Ishikawa (cell line): ENCODE measurements at regions not wholly inside any gene's neighbourhood (a gene's known extent, or its start where the extent isn't known, plus 50 kb on each side); places are given as distances from the start of the nearest gene placed in this dataset.

ENCODE experiments used
- CEBPB ChIP-seq: IDR thresholded peaks from 2 replicates; pipeline ENCODE4 v1.6.1; 2012
- CREB1 ChIP-seq: IDR thresholded peaks from 2 replicates; pipeline ENCODE4 v1.6.1; 2012; ENCODE audit warnings: low read depth
- EGR1 ChIP-seq: IDR thresholded peaks from 2 replicates; pipeline ENCODE4 v1.6.1; 2012
- EP300 ChIP-seq: IDR thresholded peaks from 2 replicates; pipeline ENCODE4 v1.6.1; 2012; ENCODE audit warnings: borderline replicate concordance
- FOXM1 ChIP-seq: IDR thresholded peaks from 2 replicates; pipeline ENCODE4 v1.6.1; 2012; ENCODE audit warnings: low read depth, borderline replicate concordance
- NFIC ChIP-seq: IDR thresholded peaks from 2 replicates; pipeline ENCODE4 v1.6.1; 2012
- RAD21 ChIP-seq: IDR thresholded peaks from 2 replicates; pipeline ENCODE4 v1.6.1; 2012; ENCODE audit warnings: low read depth
- TAF1 ChIP-seq: IDR thresholded peaks from 2 replicates; pipeline ENCODE4 v1.6.1; 2012; ENCODE audit warnings: low read depth, mild to moderate bottlenecking
- TCF12 ChIP-seq: IDR thresholded peaks from 2 replicates; pipeline ENCODE4 v1.6.1; 2012; ENCODE audit warnings: low read depth
- TEAD4 ChIP-seq: IDR thresholded peaks from 2 replicates; pipeline ENCODE4 v1.6.1; 2012
- YY1 ChIP-seq: IDR thresholded peaks from 2 replicates; pipeline ENCODE4 v1.6.1; 2012; ENCODE audit warnings: low read depth
- ZBTB7A ChIP-seq: IDR thresholded peaks from 2 replicates; pipeline ENCODE4 v1.6.1; 2012; ENCODE audit warnings: low read depth
- TF ChIP-seq, protein P1 (sequence below): IDR thresholded peaks from 2 replicates; pipeline ENCODE4 v1.6.1; 2012
- TF ChIP-seq, protein P2 (sequence below): IDR thresholded peaks from 2 replicates; pipeline ENCODE4 v1.6.1; 2012
- TF ChIP-seq, protein P3 (sequence below): IDR thresholded peaks from 2 replicates; pipeline ENCODE4 v1.6.1; 2012; ENCODE audit warnings: low read depth, mild to moderate bottlenecking

- TF ChIP-seq, protein P1, sequence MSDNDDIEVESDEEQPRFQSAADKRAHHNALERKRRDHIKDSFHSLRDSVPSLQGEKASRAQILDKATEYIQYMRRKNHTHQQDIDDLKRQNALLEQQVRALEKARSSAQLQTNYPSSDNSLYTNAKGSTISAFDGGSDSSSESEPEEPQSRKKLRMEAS, result no peak
- TF ChIP-seq NFIC (no peak), EP300 (no peak), TAF1 (no peak), YY1 (no peak), EGR1 (no peak), TEAD4 (no peak), RAD21 (no peak), FOXM1 (no peak)
- TF ChIP-seq, protein P2, sequence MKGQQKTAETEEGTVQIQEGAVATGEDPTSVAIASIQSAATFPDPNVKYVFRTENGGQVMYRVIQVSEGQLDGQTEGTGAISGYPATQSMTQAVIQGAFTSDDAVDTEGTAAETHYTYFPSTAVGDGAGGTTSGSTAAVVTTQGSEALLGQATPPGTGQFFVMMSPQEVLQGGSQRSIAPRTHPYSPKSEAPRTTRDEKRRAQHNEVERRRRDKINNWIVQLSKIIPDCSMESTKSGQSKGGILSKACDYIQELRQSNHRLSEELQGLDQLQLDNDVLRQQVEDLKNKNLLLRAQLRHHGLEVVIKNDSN, result no peak
Measured at GRCh38 chr6:100322886-100323285, 141.8 kb downstream of the SIM1 start.

DNA sequence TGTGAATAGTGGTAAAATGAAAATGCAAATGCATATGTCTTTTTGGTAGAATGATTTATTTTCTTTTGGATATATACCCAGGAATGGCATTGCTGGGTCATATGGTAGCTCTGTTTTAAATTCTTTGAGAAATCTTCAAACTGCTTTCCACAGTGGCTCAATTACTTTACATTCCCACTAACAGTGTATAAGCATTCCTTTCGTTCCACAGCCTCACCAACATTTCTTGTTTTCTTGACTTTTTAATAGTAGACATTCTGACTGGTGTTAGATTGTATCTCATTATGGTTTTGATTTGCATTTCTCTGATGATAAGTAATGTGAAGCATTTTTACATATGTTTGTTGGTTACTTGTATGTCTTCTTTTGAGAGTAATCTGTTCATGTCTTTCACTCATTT is 144.0 kb downstream of the SIM1 start:
- TF ChIP-seq TEAD4 (no peak), TCF12 (no peak)
- TF ChIP-seq, protein P3, sequence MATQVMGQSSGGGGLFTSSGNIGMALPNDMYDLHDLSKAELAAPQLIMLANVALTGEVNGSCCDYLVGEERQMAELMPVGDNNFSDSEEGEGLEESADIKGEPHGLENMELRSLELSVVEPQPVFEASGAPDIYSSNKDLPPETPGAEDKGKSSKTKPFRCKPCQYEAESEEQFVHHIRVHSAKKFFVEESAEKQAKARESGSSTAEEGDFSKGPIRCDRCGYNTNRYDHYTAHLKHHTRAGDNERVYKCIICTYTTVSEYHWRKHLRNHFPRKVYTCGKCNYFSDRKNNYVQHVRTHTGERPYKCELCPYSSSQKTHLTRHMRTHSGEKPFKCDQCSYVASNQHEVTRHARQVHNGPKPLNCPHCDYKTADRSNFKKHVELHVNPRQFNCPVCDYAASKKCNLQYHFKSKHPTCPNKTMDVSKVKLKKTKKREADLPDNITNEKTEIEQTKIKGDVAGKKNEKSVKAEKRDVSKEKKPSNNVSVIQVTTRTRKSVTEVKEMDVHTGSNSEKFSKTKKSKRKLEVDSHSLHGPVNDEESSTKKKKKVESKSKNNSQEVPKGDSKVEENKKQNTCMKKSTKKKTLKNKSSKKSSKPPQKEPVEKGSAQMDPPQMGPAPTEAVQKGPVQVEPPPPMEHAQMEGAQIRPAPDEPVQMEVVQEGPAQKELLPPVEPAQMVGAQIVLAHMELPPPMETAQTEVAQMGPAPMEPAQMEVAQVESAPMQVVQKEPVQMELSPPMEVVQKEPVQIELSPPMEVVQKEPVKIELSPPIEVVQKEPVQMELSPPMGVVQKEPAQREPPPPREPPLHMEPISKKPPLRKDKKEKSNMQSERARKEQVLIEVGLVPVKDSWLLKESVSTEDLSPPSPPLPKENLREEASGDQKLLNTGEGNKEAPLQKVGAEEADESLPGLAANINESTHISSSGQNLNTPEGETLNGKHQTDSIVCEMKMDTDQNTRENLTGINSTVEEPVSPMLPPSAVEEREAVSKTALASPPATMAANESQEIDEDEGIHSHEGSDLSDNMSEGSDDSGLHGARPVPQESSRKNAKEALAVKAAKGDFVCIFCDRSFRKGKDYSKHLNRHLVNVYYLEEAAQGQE, result no peak

GRCh38 chr6:100317031-100317430 is 147.7 kb downstream of the SIM1 start:
- TF ChIP-seq ZBTB7A (no peak), FOXM1 (no peak), TAF1 (no peak), CEBPB (no peak), EGR1 (no peak), NFIC (no peak), RAD21 (no peak), EP300 (no peak), TCF12 (no peak), YY1 (no peak)
- TF ChIP-seq, protein P3, result no peak
- TF ChIP-seq, protein P1, result no peak
- TF ChIP-seq, protein P2, result no peak

GRCh38 chr6:100314186-100314585 is 150.5 kb downstream of the SIM1 start:
- TF ChIP-seq ZBTB7A (no peak), RAD21 (no peak), TCF12 (no peak)
- TF ChIP-seq, protein P3, result no peak

DNA sequence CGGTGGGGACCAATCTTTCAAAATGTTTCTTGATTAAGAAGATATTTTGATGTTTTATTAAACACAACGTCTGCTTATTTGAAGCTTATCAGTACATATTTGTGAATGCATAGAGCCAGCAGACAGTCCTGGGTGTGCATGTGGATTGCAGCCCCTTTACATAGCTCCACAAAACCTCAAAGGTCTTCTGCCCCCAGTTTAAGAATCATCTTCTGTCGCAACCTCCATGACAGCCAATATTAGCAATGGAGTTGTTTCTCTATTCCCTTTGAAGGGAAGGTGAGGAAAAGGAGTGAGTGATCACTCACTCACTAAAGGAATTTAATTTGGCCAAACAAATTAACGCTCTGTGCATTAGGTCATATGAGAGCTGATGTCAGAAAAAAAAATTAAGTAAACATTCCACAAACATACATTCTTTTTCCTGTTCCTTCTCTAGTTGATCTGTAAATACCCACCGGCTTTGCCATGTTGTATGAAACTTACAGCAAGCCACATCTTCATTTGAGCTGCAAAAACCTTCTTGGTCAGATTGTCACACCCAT is 152.9 kb downstream of the SIM1 start:
- TF ChIP-seq CREB1 (no peak), CEBPB (no peak), YY1 (no peak)
